K562 (cell line): ENCODE measurements at regions not wholly inside any gene's neighbourhood (a gene's known extent, or its start where the extent isn't known, plus 50 kb on each side); places are given as distances from the start of the nearest gene placed in this dataset.

Source experiments
- CAMTA2 ChIP-seq: fragments of 250-450 bp; sonication (Bioruptor Pico); conservative IDR thresholded peaks from 2 replicates; pipeline ENCODE4 v1.5.1; 2022
- EP300 ChIP-seq: IDR thresholded peaks from 2 replicates; pipeline ENCODE4 v1.6.1; 2012; ENCODE audit warnings: low read length, improper control_type of control experiment
- PHF8 ChIP-seq: fragments of 200-600 bp; sonication (generic); IDR thresholded peaks from 2 replicates; pipeline ENCODE4 v1.6.1; 2012; ENCODE audit warnings: mixed run types, mild to moderate bottlenecking, inconsistent platforms, low read length, moderate library complexity, borderline replicate concordance
- ZNF133 ChIP-seq: fragments of 250-450 bp; sonication (Bioruptor Pico); IDR thresholded peaks from 2 replicates; pipeline ENCODE4 v1.4.0; 2020; ENCODE audit warnings: mild to moderate bottlenecking
- ZNF24 ChIP-seq: fragments of 450-650 bp; IDR thresholded peaks from 2 replicates; pipeline ENCODE4 v1.6.1; 2016
- ZSCAN32 ChIP-seq: fragments of 450-650 bp; formaldehyde crosslinking; IDR thresholded peaks from 2 replicates; pipeline ENCODE4 v1.4.0; 2020; ENCODE audit warnings: mild to moderate bottlenecking, moderate library complexity
- TF ChIP-seq, protein P1 (sequence below), 3 experiments: IDR thresholded peaks in 2 of 3; conservative IDR thresholded peaks in 1 of 3; 2 replicates each; pipeline ENCODE4 v1.5.1; 2011 to 2012; ENCODE audit warnings: low read length in 3 of 3, mild to moderate bottlenecking in 3 of 3, control low read depth in 2 of 3, improper control_type of control experiment in 1 of 3, inconsistent platforms in 1 of 3, low read depth in 1 of 3, mixed read lengths in 1 of 3, moderate library complexity in 1 of 3; ENCODE audit not compliant: insufficient read depth in 2 of 3

- TF ChIP-seq ZSCAN32 (CRISPR knock-in tag): no peak
- no peak for TF ChIP-seq EP300
- no peak for TF ChIP-seq ZNF24
- TF ChIP-seq PHF8: no peak
- TF ChIP-seq CAMTA2 (CRISPR knock-in tag): no peak
- TF ChIP-seq, protein P1, sequence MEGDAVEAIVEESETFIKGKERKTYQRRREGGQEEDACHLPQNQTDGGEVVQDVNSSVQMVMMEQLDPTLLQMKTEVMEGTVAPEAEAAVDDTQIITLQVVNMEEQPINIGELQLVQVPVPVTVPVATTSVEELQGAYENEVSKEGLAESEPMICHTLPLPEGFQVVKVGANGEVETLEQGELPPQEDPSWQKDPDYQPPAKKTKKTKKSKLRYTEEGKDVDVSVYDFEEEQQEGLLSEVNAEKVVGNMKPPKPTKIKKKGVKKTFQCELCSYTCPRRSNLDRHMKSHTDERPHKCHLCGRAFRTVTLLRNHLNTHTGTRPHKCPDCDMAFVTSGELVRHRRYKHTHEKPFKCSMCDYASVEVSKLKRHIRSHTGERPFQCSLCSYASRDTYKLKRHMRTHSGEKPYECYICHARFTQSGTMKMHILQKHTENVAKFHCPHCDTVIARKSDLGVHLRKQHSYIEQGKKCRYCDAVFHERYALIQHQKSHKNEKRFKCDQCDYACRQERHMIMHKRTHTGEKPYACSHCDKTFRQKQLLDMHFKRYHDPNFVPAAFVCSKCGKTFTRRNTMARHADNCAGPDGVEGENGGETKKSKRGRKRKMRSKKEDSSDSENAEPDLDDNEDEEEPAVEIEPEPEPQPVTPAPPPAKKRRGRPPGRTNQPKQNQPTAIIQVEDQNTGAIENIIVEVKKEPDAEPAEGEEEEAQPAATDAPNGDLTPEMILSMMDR (IDR thresholded peaks at IDR 0.05 in 2 of 3, conservative IDR thresholded peaks at IDR 0.05 in 1 of 3; ENCODE audit: insufficient read depth in 2 of 3, low read depth in 1 of 3, low read length in 3 of 3): no peak
- no peak for TF ChIP-seq ZNF133 (CRISPR knock-in tag)
These were observed 662.6 kb upstream of the ZWINT start for GRCh38 chr10:57023626-57024025.
